ENCODE measurements at regions not wholly inside any gene's neighbourhood (a gene's known extent, or its start where the extent isn't known, plus 50 kb on each side); places are given as distances from the start of the nearest gene placed in this dataset.
A peak's percentile ranks its signal among the peaks of the same experiment; 100 is the strongest.

- H3K4me3 Mint-ChIP-seq (ENCODE audit: unreplicated experiment): no peak overlapping the region
- no peak overlapping the region for H3K27ac Mint-ChIP-seq (ENCODE audit: unreplicated experiment)
- TF ChIP-seq, protein P1, sequence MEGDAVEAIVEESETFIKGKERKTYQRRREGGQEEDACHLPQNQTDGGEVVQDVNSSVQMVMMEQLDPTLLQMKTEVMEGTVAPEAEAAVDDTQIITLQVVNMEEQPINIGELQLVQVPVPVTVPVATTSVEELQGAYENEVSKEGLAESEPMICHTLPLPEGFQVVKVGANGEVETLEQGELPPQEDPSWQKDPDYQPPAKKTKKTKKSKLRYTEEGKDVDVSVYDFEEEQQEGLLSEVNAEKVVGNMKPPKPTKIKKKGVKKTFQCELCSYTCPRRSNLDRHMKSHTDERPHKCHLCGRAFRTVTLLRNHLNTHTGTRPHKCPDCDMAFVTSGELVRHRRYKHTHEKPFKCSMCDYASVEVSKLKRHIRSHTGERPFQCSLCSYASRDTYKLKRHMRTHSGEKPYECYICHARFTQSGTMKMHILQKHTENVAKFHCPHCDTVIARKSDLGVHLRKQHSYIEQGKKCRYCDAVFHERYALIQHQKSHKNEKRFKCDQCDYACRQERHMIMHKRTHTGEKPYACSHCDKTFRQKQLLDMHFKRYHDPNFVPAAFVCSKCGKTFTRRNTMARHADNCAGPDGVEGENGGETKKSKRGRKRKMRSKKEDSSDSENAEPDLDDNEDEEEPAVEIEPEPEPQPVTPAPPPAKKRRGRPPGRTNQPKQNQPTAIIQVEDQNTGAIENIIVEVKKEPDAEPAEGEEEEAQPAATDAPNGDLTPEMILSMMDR (IDR thresholded peaks at IDR 0.05; ENCODE audit: partially characterized antibody, unreplicated experiment): no peak
- no peaks in the 10 kb centered on the region for H3K36me3 Mint-ChIP-seq (ENCODE audit: unreplicated experiment)
- peaks cover 9% of the 10 kb centered on the region for H3K4me1 Mint-ChIP-seq (ENCODE audit: low read depth, unreplicated experiment)
- no peaks in the 10 kb centered on the region for H3K27me3 Mint-ChIP-seq (ENCODE audit: unreplicated experiment)
- no peaks in the 10 kb centered on the region for H3K9me3 Mint-ChIP-seq (ENCODE audit: unreplicated experiment)
- no peak for DNase-seq
These were observed 74.1 kb downstream of the LYZL2 start for GRCh38 chr10:30555465-30555864.

GRCh38 chr10:30554440-30554825 is 75.1 kb downstream of the LYZL2 start:
- H3K9me3 Mint-ChIP-seq (ENCODE audit: unreplicated experiment): no peaks in the 10 kb centered on the region
- DNase-seq: no peak
- H3K27ac Mint-ChIP-seq (ENCODE audit: unreplicated experiment): no peak overlapping the region
- TF ChIP-seq, protein P1 (IDR thresholded peaks at IDR 0.05; ENCODE audit: partially characterized antibody, unreplicated experiment): no peak
- no peaks in the 10 kb centered on the region for H3K27me3 Mint-ChIP-seq (ENCODE audit: unreplicated experiment)
- H3K4me1 Mint-ChIP-seq (ENCODE audit: low read depth, unreplicated experiment): peaks cover 9% of the 10 kb centered on the region
- no peak overlapping the region for H3K4me3 Mint-ChIP-seq (ENCODE audit: unreplicated experiment)
- H3K36me3 Mint-ChIP-seq (ENCODE audit: unreplicated experiment): no peaks in the 10 kb centered on the region

- Mint-ChIP-seq H3K4me3 (ENCODE audit: unreplicated experiment) (peak overlapping the region; percentile 21), H3K36me3 (ENCODE audit: unreplicated experiment) (no peaks in the 10 kb centered on the region), H3K27ac (ENCODE audit: unreplicated experiment) (peak overlapping the region; percentile 19), H3K27me3 (ENCODE audit: unreplicated experiment) (no peaks in the 10 kb centered on the region), H3K9me3 (ENCODE audit: unreplicated experiment) (no peaks in the 10 kb centered on the region), H3K4me1 (ENCODE audit: low read depth, unreplicated experiment) (peaks cover 9% of the 10 kb centered on the region)
- TF ChIP-seq, protein P1 (IDR thresholded peaks at IDR 0.05; ENCODE audit: partially characterized antibody, unreplicated experiment): no peak
- peak; percentile 49 for DNase-seq
These were observed 75.7 kb downstream of the LYZL2 start for GRCh38 chr10:30553626-30554439.

DNA sequence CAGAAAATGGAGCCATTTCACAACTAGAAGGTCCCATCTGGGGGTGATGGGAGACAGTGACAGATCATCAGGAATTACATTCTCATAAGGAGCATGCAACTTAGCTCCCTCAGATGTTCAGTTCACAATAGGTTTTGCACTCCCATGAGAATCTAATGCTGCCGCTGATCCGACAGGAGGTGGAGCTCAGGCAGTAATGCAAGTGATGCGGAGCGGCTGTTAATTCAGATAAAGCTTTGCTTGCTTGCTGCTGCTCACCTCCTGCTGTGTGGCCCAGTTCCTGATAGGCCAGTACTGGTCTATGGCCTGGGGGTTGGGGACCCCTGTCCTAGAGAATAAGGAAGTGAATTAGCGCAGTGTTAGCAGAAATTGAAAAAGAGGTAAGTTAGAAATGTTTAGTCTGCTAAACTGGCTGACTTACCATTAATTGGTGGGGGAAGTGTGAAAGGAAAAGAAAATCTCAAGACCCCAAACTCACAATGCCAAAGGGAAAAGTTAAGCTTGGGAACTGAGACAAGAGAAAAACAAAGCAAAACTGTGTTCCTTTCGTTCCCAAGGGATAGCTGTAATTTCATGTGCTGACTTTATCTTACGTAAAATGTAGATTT is 76.4 kb downstream of the LYZL2 start:
- TF ChIP-seq, protein P1 (IDR thresholded peaks at IDR 0.05; ENCODE audit: partially characterized antibody, unreplicated experiment): no peak
- peak; percentile 29 for DNase-seq
- H3K36me3 Mint-ChIP-seq (ENCODE audit: unreplicated experiment): no peaks in the 10 kb centered on the region
- H3K27me3 Mint-ChIP-seq (ENCODE audit: unreplicated experiment): no peaks in the 10 kb centered on the region
- no peaks in the 10 kb centered on the region for H3K9me3 Mint-ChIP-seq (ENCODE audit: unreplicated experiment)
- peak overlapping the region; percentile 25 for H3K4me3 Mint-ChIP-seq (ENCODE audit: unreplicated experiment)
- peak overlapping the region; percentile 86 for H3K27ac Mint-ChIP-seq (ENCODE audit: unreplicated experiment)
- H3K4me1 Mint-ChIP-seq (ENCODE audit: low read depth, unreplicated experiment): peaks cover 9% of the 10 kb centered on the region

Measured in glutamatergic neuron (in vitro differentiated cells).